Psoas muscle (tissue), 7 donors: ENCODE measurements at regions not wholly inside any gene's neighbourhood (a gene's known extent, or its start where the extent isn't known, plus 50 kb on each side); places are given as distances from the start of the nearest gene placed in this dataset.

Source experiments
- ATAC-seq, 4 donors: fragments of 200-7000 bp; cut with Tn5 transposase; one replicate each; pipeline ENCODE4 v1.9.1; 2020; ENCODE audit warnings: moderate library complexity in 3 of 4, mild to moderate bottlenecking in 2 of 4
- DNase-seq, 2 donors: peaks; one replicate each; pipeline ENCODE4 v3.0.0-alpha.2; 2020
- H3K27ac ChIP-seq: fragments of 200-600 bp; one replicate; pipeline ENCODE4 v1.8.0; 2022
- H3K27me3 ChIP-seq, 3 donors: fragments of 200-600 bp in 1 of 3; one replicate each; pipeline versions ENCODE4 v1.6.1 to v1.8.0; 2013 to 2022; ENCODE audit warnings: low read length in 2 of 3, mild to moderate bottlenecking in 2 of 3, moderate library complexity in 1 of 3; ENCODE audit not compliant: insufficient read depth in 3 of 3
- H3K36me3 ChIP-seq, 2 donors: fragments of 200-600 bp in 1 of 2; one replicate each; pipeline versions ENCODE4 v1.6.1 to v1.8.0; 2013 to 2022; ENCODE audit warnings: low read depth in 1 of 2, mild to moderate bottlenecking in 1 of 2, moderate library complexity in 1 of 2; ENCODE audit not compliant: insufficient read depth in 1 of 2
- H3K4me1 ChIP-seq: fragments of 200-600 bp; one replicate; pipeline ENCODE4 v1.8.0; 2022
- H3K4me3 ChIP-seq: fragments of 200-600 bp; one replicate; pipeline ENCODE4 v1.8.0; 2022; ENCODE audit warnings: mild to moderate bottlenecking
- H3K9me3 ChIP-seq: fragments of 200-600 bp; one replicate; pipeline ENCODE4 v1.8.0; 2022
- WGBS, 3 donors: extraction: QIAGEN DNeasy Blood & Tissue Kit; methylation state at CpG; one replicate each; pipeline versions ENCODE4 v1.1.6 to v1.1.7; 2013; 5-methylcytosine and 5-hydroxymethylcytosine counted together
- intact Hi-C, 2 donors: fragments of 100-400 bp; cut with DNase I; formaldehyde crosslinking; loops; one replicate each; pipeline versions ENCODE4 v1.11.0 to v1.14.2; 2022
- TF ChIP-seq, protein P1 (sequence below): fragments of 200-600 bp; IDR thresholded peaks from one replicate; pipeline ENCODE4 v1.8.0; 2022; ENCODE audit warnings: antibody characterized with exemption
- donor health status: healthy with polysubstance abuse.
- donor health status: DM: no; HTN: no; CAD: no; lungs with moderate emphysema.
- donor health status: Bipolar disorder and iron deficiency.
- donor health status: healthy.
- donor health status: DM: yes; HTN: yes; CAD: no.
- donor health status: DM: no; HTN: no; CAD: no.
- donor health status: DM: yes; HTN: yes; CAD: no.

DNA sequence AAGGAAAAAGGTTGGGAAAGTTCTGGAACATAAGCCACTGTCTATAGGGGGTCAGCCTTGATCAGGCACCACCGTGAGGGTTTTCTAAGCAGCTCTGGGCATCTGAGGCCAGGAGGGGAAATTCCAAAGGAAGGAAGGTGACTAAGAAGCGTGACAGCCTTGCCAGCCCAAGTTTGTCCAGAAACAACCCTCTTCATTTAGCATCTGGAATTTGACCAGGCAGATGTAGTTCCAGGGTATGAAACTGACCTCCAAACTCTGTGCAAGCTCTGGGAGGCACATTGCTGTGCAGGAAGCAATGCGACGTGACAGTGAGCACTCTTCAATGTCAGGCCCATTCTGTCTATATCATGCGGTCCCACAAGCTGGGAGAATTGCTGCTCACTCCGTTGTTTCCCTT, 85.4 kb upstream of the TPM1 start:
- TF ChIP-seq, protein P1, sequence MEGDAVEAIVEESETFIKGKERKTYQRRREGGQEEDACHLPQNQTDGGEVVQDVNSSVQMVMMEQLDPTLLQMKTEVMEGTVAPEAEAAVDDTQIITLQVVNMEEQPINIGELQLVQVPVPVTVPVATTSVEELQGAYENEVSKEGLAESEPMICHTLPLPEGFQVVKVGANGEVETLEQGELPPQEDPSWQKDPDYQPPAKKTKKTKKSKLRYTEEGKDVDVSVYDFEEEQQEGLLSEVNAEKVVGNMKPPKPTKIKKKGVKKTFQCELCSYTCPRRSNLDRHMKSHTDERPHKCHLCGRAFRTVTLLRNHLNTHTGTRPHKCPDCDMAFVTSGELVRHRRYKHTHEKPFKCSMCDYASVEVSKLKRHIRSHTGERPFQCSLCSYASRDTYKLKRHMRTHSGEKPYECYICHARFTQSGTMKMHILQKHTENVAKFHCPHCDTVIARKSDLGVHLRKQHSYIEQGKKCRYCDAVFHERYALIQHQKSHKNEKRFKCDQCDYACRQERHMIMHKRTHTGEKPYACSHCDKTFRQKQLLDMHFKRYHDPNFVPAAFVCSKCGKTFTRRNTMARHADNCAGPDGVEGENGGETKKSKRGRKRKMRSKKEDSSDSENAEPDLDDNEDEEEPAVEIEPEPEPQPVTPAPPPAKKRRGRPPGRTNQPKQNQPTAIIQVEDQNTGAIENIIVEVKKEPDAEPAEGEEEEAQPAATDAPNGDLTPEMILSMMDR: no peak
- whole genome bisulfite sequencing, 3 donors: 44 to 59% (median 56%) methylated on average over 6 of the region's 6 CpGs
- H3K27me3 ChIP-seq: no peaks in the 10 kb centered on the region
- H3K4me3 ChIP-seq: no peak overlapping the region
- intact Hi-C loops: no loop called here
- peaks cover 23% of the 10 kb centered on the region for H3K4me1 ChIP-seq
- H3K36me3 ChIP-seq: no peaks in the 10 kb centered on the region
- DNase-seq (no peak), ATAC-seq (peak in 2 of 4 donors; percentile 42 to 49)
- H3K27ac ChIP-seq: no peak overlapping the region
- no peaks in the 10 kb centered on the region for H3K9me3 ChIP-seq

DNA sequence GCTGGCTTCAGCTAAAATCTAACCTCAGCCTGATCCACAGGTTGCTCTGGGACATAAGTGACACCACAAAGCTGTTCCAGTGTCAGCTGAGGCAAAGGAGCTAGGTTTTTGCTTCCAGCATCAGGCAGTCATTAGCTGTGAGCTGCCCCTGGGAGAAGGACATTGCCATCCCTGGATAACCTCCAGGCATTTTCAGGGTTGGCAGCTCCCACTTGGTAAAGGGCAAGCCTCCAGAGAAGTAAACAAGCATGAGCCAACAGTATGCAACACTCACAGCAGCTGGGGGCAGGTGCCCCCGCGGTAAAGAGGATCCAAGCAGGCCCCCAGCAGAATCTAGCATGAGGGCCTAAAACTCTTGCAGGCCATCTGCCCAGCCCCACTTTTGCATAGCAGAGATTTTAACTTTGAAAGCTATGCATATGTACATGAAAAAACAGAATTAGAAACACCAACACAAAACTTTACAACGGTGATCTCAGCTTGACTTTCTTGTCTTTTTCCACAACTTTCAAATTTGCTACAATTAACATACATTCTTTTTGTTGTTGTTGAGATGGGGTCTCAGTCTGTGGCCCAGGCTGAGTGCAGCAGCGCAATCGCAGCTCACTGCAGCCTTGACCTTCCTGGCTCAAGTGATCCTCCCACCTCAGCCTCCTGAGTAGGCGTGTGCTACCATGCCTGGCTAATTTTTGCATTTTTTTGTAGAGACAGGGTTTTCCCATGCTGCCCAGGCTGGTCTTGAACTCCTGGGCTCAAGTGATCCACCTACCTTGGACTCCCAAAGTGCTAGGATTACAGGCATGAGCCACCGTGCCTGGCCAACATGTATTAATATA, 83.8 kb upstream of the TPM1 start:
- Histone ChIP-seq H3K36me3 (no peaks in the 10 kb centered on the region), H3K27me3 (no peaks in the 10 kb centered on the region), H3K27ac (peak overlapping the region; percentile 46), H3K4me3 (no peak overlapping the region), H3K9me3 (no peaks in the 10 kb centered on the region), H3K4me1 (peaks cover 23% of the 10 kb centered on the region)
- 56 to 67% (median 60%) methylated on average over 7 of the region's 7 CpGs for WGBS, 3 donors
- TF ChIP-seq, protein P1: no peak
- intact Hi-C loops: no loop called here
- peak in 1 of 2 donors; percentile 73 for DNase-seq
- peak; percentile 88 to 93 (median 90) for ATAC-seq

DNA sequence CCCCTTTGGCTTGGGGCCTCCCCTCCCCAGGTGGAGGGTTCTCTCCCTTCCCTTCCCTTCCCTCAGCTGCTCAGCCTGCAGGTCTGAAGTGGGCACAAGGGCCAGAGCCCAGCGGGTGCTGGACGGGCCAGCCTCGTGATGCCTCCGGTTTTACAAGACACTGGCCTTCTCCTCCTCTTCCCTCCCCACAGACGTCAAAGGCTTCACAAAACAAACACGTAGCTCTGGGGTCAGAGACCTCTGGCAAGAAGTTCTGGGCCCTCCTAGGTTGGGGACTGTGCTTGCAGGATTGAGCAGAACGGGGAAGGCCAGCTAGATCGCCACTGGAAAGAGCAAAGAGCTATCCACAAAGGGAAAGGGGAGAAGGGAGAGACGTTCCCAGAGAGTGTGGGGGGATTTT, 81.4 kb upstream of the TPM1 start:
- no peak for DNase-seq
- H3K27me3 ChIP-seq: no peaks in the 10 kb centered on the region
- intact Hi-C loops: no loop called here
- H3K9me3 ChIP-seq: no peaks in the 10 kb centered on the region
- H3K4me1 ChIP-seq: peaks cover 32% of the 10 kb centered on the region
- TF ChIP-seq, protein P1: no peak
- H3K4me3 ChIP-seq: no peak overlapping the region
- no peaks in the 10 kb centered on the region for H3K36me3 ChIP-seq
- 92 to 95% (median 94%) methylated on average over 9 of the region's 9 CpGs for WGBS, 3 donors
- H3K27ac ChIP-seq: no peak overlapping the region
- no peak for ATAC-seq

- no peak overlapping the region for H3K27ac ChIP-seq
- WGBS, 3 donors: 54 to 61% (median 55%) methylated on average over 19 of the region's 19 CpGs
- H3K4me3 ChIP-seq: no peak overlapping the region
- intact Hi-C loops: no loop called here
- peaks cover 24% of the 10 kb centered on the region for H3K4me1 ChIP-seq
- ATAC-seq (no peak), DNase-seq (no peak)
- no peaks in the 10 kb centered on the region for H3K27me3 ChIP-seq
- H3K36me3 ChIP-seq: no peaks in the 10 kb centered on the region
- TF ChIP-seq, protein P1: no peak
- no peaks in the 10 kb centered on the region for H3K9me3 ChIP-seq
Measured at GRCh38 chr15:62962101-62962995, 80.2 kb upstream of the TPM1 start.
